GM18511 (cell line): ENCODE measurements at regions not wholly inside any gene's neighbourhood (a gene's known extent, or its start where the extent isn't known, plus 50 kb on each side); places are given as distances from the start of the nearest gene placed in this dataset.

ENCODE experiments used
- ATAC-seq: cut with Tn5 transposase; IDR thresholded peaks from one replicate; pipeline ENCODE4 v1.9.1; 2021; ENCODE audit warnings: mild to moderate bottlenecking, moderate library complexity; ENCODE audit not compliant: unreplicated experiment

GRCh38 chr2:37425408-37425807 is 81.0 kb downstream of the QPCT start:
- ATAC-seq: no peak

DNA sequence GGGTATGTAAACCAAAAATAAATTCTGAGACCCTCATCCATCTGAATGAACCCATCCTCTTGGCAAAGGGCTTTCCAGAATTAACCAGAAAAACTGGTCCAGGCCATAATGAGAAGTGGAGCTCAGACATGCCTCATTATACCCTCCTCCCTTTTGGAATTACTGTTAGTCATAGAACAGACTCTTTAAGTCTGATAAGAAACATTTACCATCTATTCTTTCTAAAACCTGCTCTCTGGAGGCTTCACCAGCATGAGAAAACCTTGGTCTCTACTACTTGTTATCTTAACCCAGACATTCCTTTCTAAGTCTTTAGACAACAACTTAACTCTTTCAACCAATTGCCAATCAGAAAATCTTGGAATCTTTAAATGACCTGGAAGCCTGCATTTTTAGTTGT is 82.8 kb downstream of the QPCT start:
- ATAC-seq: no peak

DNA sequence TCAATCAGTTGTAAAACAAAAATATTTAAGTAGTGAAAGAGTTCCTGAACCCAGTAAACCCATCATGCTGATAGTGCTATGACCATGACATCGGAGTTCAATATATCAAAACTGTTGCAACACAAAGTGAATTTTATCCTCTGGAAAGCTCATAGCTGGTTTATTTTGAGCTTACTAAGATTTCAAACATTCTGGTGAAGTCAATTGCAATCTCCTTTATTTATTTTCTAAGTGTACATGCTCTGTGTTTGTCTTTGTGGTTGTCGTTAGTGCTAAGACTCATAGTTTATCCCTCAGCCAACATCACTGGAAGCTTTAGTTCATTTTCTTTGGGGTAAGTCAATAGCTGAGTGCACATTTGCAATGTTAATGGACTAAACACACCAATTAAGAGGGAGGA is 91.9 kb downstream of the QPCT start:
- ATAC-seq: no peak

DNA sequence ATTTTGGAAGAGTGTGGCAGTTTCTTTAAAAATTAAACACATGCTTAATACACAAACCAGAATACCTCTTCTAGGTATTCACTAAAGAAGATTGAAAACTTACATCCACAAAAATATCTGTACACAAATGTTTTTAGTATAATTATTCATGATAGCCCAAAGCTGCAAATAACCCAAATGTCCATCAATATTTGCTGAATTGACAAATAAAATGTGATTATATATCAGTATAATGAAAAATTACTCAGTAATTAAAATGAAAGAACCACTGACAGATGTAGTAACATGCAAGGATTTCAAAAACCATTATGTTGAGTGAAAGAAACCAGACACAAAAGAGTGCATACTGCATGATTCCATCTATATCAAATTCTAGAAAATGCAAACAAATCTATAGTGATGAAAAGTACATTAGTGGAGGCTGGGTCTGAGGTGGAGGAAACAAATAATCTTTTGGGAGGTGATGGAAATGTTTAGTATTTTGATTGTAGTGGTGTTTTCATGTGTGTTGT is 94.8 kb downstream of the QPCT start:
- no peak for ATAC-seq

- ATAC-seq: no peak
Measured at GRCh38 chr2:37441055-37441454, 96.6 kb downstream of the QPCT start.

DNA sequence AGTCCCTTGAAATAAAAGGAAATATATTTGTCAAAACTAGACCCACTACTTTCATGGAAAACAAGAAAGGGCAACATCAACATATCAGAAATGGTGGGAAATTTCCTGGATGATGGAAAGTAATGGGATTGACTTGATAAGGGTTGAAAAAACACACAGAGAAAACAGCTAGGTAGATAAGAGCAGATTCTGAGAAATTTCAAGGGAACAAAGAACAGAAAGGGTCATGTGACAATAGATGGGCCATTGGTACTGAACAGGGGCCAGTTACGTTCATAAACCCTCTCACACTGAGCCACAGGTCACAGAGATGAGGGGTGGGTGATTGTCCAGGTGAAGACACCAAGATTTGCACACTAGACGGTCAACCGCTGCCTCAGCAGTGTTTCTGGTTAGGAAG is 98.7 kb downstream of the QPCT start:
- ATAC-seq: no peak

DNA sequence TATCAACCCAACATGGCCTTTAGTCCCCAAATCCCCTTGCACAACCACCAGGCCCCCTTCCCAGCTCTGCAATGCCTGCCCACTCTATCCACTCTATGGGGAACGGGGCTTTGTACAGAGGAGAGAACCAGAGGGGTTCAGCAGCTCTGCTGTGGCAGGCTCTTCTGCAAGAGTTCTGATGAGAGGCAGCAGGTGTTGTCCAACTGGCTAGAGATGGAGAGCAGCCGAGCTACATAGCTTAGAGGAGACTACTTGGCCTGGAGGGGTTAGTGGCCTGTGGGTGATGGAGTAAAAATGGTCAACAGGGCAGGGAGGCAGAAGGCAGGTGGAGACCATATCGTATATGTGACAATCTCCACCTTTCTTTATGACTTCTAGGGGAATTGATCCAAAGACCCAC is 103.0 kb downstream of the QPCT start:
- no peak for ATAC-seq

GRCh38 chr2:37448342-37449120 is 104.1 kb downstream of the QPCT start:
- no peak for ATAC-seq

- no peak for ATAC-seq
Measured at GRCh38 chr2:37449761-37450296, 105.4 kb downstream of the QPCT start.

DNA sequence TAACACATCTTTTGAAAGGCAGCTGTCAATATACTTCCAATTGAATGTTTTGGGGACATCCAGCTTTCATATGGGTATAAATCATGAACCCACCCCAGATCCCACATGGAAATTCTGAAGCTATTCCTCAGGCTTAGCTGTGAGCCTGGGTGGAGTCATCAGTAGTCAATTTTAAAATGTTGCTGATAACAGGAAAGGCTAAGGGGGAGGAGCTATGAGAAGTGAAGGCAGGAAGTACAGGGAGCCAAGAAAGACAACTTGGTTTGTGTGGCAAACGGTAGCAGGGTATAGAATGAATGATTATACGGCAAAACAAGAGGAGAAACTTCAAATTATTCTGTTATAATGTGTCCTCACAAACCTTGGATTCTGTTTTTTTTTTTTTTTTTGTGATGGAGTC is 108.6 kb downstream of the QPCT start:
- ATAC-seq: no peak

DNA sequence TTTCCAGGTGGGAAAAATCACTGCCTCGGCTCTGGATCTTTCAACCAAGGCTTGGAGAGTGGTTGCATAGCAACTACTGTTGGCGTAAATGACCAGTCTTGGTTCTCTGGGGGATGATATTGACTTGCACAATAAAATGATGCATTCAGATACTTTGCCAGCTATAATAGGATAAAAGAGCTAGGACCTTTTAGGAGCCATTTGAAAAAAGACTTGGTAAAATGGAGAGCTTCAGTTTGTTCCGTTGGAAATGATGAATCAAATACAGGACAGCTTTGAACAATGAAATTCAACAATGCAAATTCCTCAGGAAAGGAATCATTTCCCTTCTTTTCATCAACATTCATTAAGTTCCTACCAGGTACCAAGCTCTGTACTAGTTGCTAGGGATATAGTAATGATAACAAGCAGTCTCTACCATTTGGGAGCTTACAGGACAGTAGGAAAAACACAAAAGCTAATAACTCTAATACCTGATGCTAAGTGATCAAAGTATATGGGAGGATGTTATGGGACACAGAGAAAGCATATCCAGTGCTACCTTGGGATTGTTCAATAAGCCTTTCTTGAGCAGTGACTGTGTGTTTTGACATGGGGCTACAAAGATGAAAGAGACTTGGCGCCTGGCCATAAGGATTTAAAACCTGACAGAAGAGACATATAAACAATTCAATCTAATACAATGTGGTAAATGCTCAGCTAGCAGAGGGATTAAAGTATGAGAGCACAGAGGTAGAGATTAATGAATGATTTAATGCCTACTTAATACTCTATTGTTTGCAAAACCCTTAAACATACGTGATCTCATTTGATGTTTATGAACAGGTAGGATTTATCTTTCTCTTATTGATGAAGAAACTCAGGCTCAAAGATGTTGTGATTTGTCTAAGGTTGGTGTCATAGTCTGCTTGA is 110.7 kb downstream of the QPCT start:
- ATAC-seq: no peak

- ATAC-seq: no peak
Measured at GRCh38 chr2:37456479-37456878, 112.0 kb downstream of the QPCT start.

GRCh38 chr2:37457401-37457901 is 113.0 kb downstream of the QPCT start:
- no peak for ATAC-seq

DNA sequence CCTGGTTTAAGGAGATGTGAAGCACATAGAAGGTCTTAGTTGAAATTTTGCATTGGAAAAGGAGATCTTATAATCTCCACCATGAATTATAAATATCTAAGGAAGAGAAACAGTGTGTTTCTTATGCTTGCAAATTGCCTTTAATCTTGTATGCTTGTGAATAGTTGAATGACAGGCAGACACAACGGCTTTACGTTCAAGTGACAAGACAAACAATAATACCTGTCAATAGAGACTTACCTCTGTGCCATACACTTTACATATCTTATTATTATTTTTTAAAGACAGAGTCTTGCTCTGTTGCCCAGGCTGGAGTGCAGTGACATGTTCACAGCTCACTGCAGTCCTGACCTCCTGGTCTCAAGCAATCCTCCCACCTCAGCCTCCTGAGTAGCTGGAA is 113.7 kb downstream of the QPCT start:
- no peak for ATAC-seq

GRCh38 chr2:37459095-37459981 is 114.9 kb downstream of the QPCT start:
- ATAC-seq: no peak

DNA sequence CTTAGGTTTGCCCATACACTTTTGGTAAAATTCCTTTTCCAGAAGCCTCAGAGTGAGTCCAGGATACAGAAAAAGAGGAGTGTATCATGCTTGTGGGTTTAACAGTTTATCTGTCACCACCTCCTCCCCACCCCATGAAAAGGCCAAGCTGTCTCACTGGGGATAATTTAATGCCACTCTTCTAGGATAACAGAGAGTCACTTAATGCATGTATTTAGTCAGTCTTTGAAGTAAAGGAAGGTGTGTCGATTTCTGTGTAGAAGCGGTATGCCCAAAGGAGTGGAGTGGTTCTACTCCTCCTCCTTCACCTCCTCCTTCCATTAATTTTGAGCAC is 116.4 kb downstream of the QPCT start:
- no peak for ATAC-seq

DNA sequence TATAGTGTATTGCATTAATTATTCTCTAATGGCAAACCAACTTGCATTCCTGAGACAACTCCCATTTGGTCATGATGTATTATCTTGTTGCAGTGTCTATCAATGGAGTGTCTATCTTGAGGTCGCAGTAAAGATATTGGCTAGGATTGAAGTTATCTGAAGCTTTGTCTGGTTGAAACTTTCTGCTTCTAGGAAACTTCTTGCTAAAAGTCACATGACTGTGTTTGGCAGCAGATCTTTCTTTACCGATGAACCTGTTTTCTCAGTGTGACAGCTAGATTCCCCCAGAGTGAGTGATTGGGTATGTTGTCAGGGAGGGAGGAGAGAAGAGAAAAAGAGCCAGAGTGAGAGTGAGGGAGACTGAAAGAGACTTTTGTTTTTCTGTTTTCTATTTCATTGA is 119.6 kb downstream of the QPCT start:
- no peak for ATAC-seq

DNA sequence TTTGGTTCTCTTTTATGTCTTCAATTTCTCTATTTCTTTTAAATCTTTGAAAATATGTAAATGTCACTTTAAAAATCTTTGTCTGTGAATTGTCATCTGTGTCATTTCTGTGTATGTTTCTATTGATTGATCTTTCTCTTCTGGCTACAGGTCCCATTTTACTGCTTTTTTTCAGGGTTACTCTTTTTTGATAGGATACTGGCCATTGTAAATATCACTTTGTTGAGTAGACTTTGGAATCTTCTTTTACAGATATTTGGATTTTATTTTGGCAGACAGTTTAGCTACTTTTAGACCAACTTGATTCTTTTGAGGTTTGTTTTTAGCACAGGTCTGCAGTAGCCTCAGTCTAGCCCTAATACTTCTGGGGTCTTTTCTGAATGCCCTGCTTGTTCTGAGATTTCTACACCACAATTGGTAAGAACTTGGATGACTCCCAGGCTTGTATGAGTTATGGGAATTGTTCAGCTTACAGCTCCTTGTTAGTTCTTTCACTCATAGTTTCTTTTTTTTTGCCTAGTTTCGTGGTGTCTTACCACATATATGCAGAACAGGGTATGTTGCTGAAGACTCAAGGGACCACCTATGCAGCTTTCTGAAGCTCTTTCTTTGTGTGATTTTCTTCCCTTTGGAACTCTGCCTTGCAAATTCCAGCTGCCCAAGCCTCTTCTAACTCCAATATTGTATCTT is 122.2 kb downstream of the QPCT start:
- ATAC-seq: no peak

DNA sequence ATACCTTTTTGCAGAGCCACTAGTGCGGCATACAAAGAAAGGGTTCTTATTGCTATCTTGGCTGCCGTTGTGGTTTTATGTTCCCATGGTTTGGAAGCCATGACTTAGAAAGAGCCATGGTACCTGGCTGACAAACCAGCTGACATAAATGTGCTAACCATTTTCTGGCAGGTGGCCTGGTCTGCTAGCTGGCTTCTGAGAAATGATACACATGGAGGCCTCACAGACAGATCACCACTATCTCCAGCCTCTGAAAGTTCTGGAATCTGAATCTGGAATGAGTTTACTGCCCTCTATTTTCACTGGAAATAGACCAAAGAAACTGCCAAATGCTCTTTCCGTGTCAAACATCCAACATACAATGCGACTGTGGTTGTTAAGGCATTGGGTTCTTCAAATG is 123.7 kb downstream of the QPCT start:
- no peak for ATAC-seq

DNA sequence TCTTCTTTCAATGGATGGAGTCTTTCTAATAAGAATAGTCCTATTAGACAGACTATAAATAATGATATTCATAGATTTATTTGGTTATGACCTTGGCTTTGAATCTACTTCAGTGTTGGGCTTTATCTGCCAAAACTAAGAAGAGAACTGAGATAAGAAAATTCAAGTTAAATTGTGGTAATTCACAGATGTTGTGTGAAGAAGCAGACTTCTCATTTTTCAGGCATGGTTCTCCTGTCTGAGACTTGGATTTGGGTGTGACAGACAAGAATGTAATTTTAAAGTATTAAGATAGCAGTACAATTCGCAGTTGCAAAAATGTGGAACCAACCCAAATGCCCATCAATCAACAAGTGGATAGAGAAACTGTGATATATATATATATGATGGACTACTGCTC is 124.7 kb downstream of the QPCT start:
- ATAC-seq: no peak
